ENCODE measurements at regions not wholly inside any gene's neighbourhood (a gene's known extent, or its start where the extent isn't known, plus 50 kb on each side); places are given as distances from the start of the nearest gene placed in this dataset.

DNA sequence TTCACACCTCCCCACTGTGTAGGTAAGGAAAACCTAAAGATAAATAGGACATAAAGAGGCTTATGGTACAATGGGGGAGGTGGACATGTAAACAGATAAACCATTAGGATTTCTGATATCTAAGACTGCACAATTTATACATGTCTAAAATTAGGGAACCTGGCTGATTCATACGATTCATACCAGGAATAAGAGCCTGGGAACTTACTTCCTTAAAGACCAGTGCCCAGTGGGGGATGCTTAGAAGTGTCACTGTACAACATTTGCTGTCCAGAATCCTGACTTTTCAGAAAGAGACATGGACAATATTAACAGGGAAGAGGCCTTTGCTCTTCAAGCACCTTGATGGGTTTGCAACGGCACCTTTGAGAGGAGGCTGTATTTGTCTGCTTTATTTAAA, 116.8 kb upstream of the KIT start:
- in situ Hi-C loops (cut with MboI; ENCODE audit: low pct_ligation_motif_present in 1 of 4, low pct_unique_long_range_greater_than_20kb in 1 of 4, low sequenced_read_pairs in 3 of 4) = loop anchor here in 1 of 4 donors (10.0 kb wide), 1 partner anchor 64 kb away; no protein-coding TSS in a partner anchor
- Histone ChIP-seq H3K9me3 (no peaks in the 10 kb centered on the region), H3K4me1 (peaks cover 0 to 9% (median 7%) of the 10 kb centered on the region in 4 donors), H3K27ac (no peak overlapping the region), H3K36me3 (no peaks in the 10 kb centered on the region), H3K4me3 (no peak overlapping the region), H3K27me3 (no peaks in the 10 kb centered on the region)
- DNase-seq = no peak
- TF ChIP-seq EP300 (IDR thresholded peaks at IDR 0.05; ENCODE audit: low read depth) (no peak), POLR2AphosphoS5 (IDR thresholded peaks at IDR 0.05) (no peak), POLR2A (IDR thresholded peaks at IDR 0.05) (no peak), CTCF (IDR thresholded peaks at IDR 0.05) (no peak)
- WGBS, 2 donors (ENCODE audit: low coverage in 1 of 2) = 75 to 86% methylated on average over 2 of the region's 2 CpGs
- intact Hi-C loops (cut with DNase I; ENCODE audit: low total_unique reads) = no loop called here

- DNase-seq = no peak
- WGBS, 2 donors (ENCODE audit: low coverage in 1 of 2) = 73 to 75% methylated on average over 9 to 10 of the region's 10 CpGs
- Histone ChIP-seq H3K4me1 (peaks cover 0 to 9% (median 7%) of the 10 kb centered on the region in 4 donors), H3K27ac (no peak overlapping the region), H3K9me3 (no peaks in the 10 kb centered on the region), H3K27me3 (no peaks in the 10 kb centered on the region), H3K4me3 (no peak overlapping the region), H3K36me3 (no peaks in the 10 kb centered on the region)
- intact Hi-C loops (cut with DNase I; ENCODE audit: low total_unique reads) (no loop called here), in situ Hi-C loops (cut with MboI; ENCODE audit: low pct_ligation_motif_present in 1 of 4, low pct_unique_long_range_greater_than_20kb in 1 of 4, low sequenced_read_pairs in 3 of 4) (loop anchor here in 1 of 4 donors (10.0 kb wide), 1 partner anchor 63 kb away; no protein-coding TSS in a partner anchor)
- TF ChIP-seq POLR2A (IDR thresholded peaks at IDR 0.05) (no peak), CTCF (IDR thresholded peaks at IDR 0.05) (no peak), POLR2AphosphoS5 (IDR thresholded peaks at IDR 0.05) (no peak), EP300 (IDR thresholded peaks at IDR 0.05; ENCODE audit: low read depth) (no peak)
These were observed 116.2 kb upstream of the KIT start for GRCh38 chr4:54541426-54542118.

DNA sequence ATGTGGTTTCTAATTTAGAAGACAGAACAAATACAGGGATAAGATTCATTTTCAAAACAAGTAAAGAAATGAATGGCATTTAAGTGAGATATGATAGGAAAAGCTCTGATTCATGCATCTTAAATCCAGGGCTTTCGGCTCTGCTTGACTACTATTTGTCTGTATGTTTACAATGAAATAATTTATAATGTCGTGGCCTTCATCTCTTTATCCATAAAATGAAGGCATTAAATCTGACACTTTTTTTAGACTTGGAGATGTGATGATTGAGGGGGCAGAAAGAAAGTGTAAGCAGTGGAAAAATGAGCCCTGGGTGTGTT, 115.7 kb upstream of the KIT start:
- intact Hi-C loops (cut with DNase I; ENCODE audit: low total_unique reads) = no loop called here

More for the DNA sequence above, 115.7 kb upstream of the KIT start:
- in situ Hi-C loops (cut with MboI; ENCODE audit: low pct_ligation_motif_present in 1 of 4, low pct_unique_long_range_greater_than_20kb in 1 of 4, low sequenced_read_pairs in 3 of 4) = loop anchor here in 1 of 4 donors (10.0 kb wide), 1 partner anchor 63 kb away; no protein-coding TSS in a partner anchor
- no peaks in the 10 kb centered on the region for H3K27me3 ChIP-seq
- no peak overlapping the region for H3K27ac ChIP-seq
- H3K9me3 ChIP-seq = no peaks in the 10 kb centered on the region
- no peaks in the 10 kb centered on the region for H3K36me3 ChIP-seq
- no peak for TF ChIP-seq EP300 (IDR thresholded peaks at IDR 0.05; ENCODE audit: low read depth)
- no peak for TF ChIP-seq POLR2AphosphoS5 (IDR thresholded peaks at IDR 0.05)
- TF ChIP-seq POLR2A (IDR thresholded peaks at IDR 0.05) = no peak
- no peak for TF ChIP-seq CTCF (IDR thresholded peaks at IDR 0.05)
- no peak overlapping the region for H3K4me3 ChIP-seq
- peaks cover 3 to 14% (median 9%) of the 10 kb centered on the region in 4 donors for H3K4me1 ChIP-seq
- 71% methylated on average over 2 of the region's 2 CpGs; no CpG with 5 or more reads in 1 of the 2 donors for WGBS, 2 donors (ENCODE audit: low coverage in 1 of 2)
- no peak for DNase-seq

All from transverse colon (tissue), 4 donors.